ENCODE measurements at regions not wholly inside any gene's neighbourhood (a gene's known extent, or its start where the extent isn't known, plus 50 kb on each side); places are given as distances from the start of the nearest gene placed in this dataset.

DNA sequence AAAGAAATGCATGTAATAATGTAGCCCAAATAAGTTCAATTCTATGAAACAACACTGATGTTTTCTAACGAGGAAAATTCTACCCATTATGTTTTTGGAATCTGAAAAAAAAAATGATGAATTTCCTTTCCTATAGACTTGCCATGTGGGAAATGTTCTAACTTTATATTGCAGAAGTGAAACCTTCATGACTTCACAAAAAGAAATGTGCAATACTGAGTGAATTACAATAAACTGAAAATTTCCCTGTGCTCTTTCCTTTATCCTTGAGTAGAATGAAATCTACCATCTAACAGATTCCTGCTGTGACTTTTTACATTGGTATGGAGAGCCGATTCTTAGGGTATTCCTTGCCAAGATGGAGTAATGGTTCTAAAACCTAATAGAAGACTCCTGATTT lies 1622.5 kb downstream of the MAT2B start:
- ATAC-seq (no peak), DNase-seq (no peak)
- ChIA-PET POLR2A (no interaction called here), CTCF (no interaction called here)
- H3K4me1 Mint-ChIP-seq (ENCODE audit: low read depth) = no peaks in the 10 kb centered on the region
- intact Hi-C loops (cut with micrococcal nuclease) = no loop called here
- no peak overlapping the region for H3K4me3 Mint-ChIP-seq
- H3K36me3 Mint-ChIP-seq (ENCODE audit: low read depth) = no peaks in the 10 kb centered on the region
- H3K9me3 Mint-ChIP-seq = no peaks in the 10 kb centered on the region
- H3K27me3 Mint-ChIP-seq = no peaks in the 10 kb centered on the region
- H3K27ac Mint-ChIP-seq = no peak overlapping the region
- TF ChIP-seq, protein P1, sequence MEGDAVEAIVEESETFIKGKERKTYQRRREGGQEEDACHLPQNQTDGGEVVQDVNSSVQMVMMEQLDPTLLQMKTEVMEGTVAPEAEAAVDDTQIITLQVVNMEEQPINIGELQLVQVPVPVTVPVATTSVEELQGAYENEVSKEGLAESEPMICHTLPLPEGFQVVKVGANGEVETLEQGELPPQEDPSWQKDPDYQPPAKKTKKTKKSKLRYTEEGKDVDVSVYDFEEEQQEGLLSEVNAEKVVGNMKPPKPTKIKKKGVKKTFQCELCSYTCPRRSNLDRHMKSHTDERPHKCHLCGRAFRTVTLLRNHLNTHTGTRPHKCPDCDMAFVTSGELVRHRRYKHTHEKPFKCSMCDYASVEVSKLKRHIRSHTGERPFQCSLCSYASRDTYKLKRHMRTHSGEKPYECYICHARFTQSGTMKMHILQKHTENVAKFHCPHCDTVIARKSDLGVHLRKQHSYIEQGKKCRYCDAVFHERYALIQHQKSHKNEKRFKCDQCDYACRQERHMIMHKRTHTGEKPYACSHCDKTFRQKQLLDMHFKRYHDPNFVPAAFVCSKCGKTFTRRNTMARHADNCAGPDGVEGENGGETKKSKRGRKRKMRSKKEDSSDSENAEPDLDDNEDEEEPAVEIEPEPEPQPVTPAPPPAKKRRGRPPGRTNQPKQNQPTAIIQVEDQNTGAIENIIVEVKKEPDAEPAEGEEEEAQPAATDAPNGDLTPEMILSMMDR (IDR thresholded peaks at IDR 0.05) = no peak

DNA sequence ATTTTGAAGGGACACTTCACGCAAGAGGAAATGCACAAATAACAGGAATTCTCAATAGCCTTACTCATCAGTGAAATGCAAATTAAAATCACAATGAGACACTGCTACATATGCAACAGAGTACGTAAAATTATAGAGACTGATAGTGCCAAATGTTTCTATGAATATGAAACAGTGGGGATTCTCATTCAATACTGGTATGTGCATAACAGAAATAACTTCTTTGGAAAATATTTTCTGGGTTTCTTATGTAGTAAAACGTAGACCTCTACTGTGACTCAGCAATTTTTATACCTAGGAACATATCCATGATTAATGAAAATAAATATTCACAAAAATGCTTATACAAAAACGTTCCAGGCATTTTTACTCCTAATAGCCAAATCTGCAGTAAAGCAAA lies 1625.2 kb downstream of the MAT2B start:
- Mint-ChIP-seq H3K27me3 (no peaks in the 10 kb centered on the region), H3K36me3 (ENCODE audit: low read depth) (no peaks in the 10 kb centered on the region), H3K9me3 (peaks cover 5% of the 10 kb centered on the region), H3K4me1 (ENCODE audit: low read depth) (no peaks in the 10 kb centered on the region), H3K27ac (no peak overlapping the region), H3K4me3 (no peak overlapping the region)
- no peak for ATAC-seq
- intact Hi-C loops (cut with micrococcal nuclease) = no loop called here
- TF ChIP-seq, protein P1 (IDR thresholded peaks at IDR 0.05) = no peak
- ChIA-PET POLR2A (no interaction called here), CTCF (no interaction called here)
- DNase-seq = no peak

DNA sequence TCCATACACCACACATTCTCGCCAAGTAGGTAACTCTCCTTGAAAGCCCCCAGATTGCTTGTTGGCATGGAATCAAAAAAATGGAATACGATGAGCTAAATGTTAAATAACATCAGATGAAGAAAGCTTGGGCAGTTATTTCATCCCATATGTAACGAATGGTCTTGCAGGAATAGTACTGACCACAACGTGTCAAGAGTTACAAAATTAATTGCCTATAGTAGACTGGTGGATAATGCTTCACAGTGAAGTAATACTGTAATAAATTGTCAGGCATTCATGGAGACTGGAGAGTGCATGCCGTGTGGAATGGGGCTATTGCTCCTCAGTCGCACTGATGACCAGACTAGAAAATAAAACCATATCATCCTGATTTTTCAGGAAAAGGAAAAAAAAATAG lies 1628.7 kb downstream of the MAT2B start:
- ChIA-PET POLR2A (no interaction called here), CTCF (no interaction called here)
- Mint-ChIP-seq H3K27me3 (no peaks in the 10 kb centered on the region), H3K27ac (no peak overlapping the region), H3K9me3 (peaks cover 7% of the 10 kb centered on the region), H3K36me3 (ENCODE audit: low read depth) (no peaks in the 10 kb centered on the region), H3K4me1 (ENCODE audit: low read depth) (no peaks in the 10 kb centered on the region), H3K4me3 (no peak overlapping the region)
- DNase-seq = no peak
- TF ChIP-seq, protein P1 (IDR thresholded peaks at IDR 0.05) = no peak
- intact Hi-C loops (cut with micrococcal nuclease) = no loop called here
- ATAC-seq = no peak

DNA sequence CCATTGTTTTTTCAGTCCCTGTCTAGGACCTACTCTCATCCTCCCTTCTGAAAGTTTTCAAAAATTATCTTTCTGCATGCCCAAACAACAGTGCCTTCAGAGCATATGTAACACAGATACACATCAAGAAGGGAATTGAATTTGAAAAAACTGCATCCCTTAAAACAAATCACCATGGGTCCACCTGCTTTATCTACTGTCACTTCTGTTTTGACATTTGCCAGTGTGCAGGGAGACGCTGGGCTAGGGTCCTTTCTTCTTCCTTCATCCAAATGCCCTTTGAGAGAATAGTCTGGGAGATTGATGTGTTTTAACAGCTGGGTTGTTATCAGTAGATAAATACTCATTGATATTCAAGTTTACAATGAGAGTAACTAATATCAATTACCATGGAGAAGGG lies 1630.1 kb downstream of the MAT2B start:
- no peak overlapping the region for H3K4me3 Mint-ChIP-seq
- TF ChIP-seq, protein P1 (IDR thresholded peaks at IDR 0.05) = no peak
- intact Hi-C loops (cut with micrococcal nuclease) = no loop called here
- H3K9me3 Mint-ChIP-seq = peaks cover 7% of the 10 kb centered on the region
- no peaks in the 10 kb centered on the region for H3K36me3 Mint-ChIP-seq (ENCODE audit: low read depth)
- DNase-seq = no peak
- no peak overlapping the region for H3K27ac Mint-ChIP-seq
- H3K27me3 Mint-ChIP-seq = no peaks in the 10 kb centered on the region
- H3K4me1 Mint-ChIP-seq (ENCODE audit: low read depth) = no peaks in the 10 kb centered on the region
- no peak for ATAC-seq
- CTCF ChIA-PET = no interaction called here
- POLR2A ChIA-PET = no interaction called here

DNA sequence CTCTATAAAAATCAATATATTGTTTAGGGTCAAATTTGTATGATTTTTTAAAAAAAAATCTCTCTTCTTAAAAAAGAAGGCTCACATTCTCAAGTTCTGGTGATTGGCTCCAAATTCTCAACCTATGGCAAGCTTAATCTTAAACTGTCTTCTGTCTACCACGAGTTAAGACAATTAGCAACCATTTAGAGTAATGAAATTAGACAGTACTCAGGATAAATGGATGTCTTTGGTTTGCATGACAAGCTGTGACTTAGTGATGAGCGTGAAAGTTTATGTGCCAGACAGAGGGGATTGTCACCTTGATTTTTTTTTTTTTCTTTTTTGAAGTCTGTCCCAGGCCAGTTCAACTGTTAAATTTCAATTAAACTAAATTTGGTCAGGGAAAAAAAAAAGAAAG lies 1632.3 kb downstream of the MAT2B start:
- intact Hi-C loops (cut with micrococcal nuclease) = no loop called here
- no peaks in the 10 kb centered on the region for H3K36me3 Mint-ChIP-seq (ENCODE audit: low read depth)
- no peaks in the 10 kb centered on the region for H3K4me1 Mint-ChIP-seq (ENCODE audit: low read depth)
- TF ChIP-seq, protein P1 (IDR thresholded peaks at IDR 0.05) = no peak
- no peak overlapping the region for H3K4me3 Mint-ChIP-seq
- DNase-seq (no peak), ATAC-seq (no peak)
- H3K9me3 Mint-ChIP-seq = peaks cover 7% of the 10 kb centered on the region
- ChIA-PET CTCF (no interaction called here), POLR2A (no interaction called here)
- H3K27ac Mint-ChIP-seq = no peak overlapping the region
- no peaks in the 10 kb centered on the region for H3K27me3 Mint-ChIP-seq

Measured in activated CD8-positive, alpha-beta T cell treated with anti-CD3 and anti-CD28 coated beads for 36 hours (primary cell).